ENCODE measurements at regions not wholly inside any gene's neighbourhood (a gene's known extent, or its start where the extent isn't known, plus 50 kb on each side); places are given as distances from the start of the nearest gene placed in this dataset.

DNA sequence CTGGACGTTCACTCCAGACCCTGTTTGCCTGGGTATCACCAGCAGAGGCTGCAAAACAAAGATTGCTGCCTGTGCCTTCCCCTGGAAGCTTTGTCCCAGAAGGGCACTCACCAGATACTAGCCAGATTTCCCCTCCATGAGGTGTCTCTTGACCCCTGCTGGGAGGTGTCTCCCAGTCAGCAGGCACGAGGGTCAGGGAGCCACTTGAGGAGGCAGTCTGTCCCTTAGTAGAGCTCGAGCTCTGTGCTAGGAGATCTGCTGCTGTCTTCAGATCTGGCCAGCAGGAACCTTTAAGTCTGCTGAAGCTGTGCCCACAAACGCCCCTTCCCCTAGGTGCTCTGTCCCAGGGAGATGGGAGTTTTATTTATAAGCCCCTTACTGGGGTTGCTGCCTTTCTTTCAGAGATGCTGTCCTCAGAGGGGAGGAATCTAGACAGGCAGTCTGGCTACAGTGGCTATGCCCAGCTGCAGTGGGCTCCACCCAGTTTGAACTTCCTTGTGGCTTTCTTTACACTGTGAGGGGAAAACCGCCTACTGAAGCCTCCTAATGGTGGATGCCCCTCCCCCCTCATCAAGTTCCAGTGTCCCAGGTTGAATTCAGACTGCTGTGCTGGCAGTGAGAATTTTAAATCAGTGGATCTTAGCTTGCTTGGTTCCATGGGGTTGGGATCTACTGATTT is 253.9 kb downstream of the SPATA31D1 start:
- Histone ChIP-seq H3K4me1 (no peaks in the 10 kb centered on the region), H3K27me3 (no peaks in the 10 kb centered on the region), H3K27ac (no peak overlapping the region), H3K36me3 (no peaks in the 10 kb centered on the region), H3K9me3 (peaks cover 4 to 6% of the 10 kb centered on the region in 2 donors), H3K4me3 (no peak overlapping the region)
- in situ Hi-C loops (cut with MboI; ENCODE audit: low pct_ligation_motif_present in 1 of 4, low pct_unique_long_range_greater_than_20kb in 1 of 4, low sequenced_read_pairs in 3 of 4) (no loop called here), intact Hi-C loops (cut with DNase I; ENCODE audit: low total_unique reads) (no loop called here)
- 76% methylated on average over 5 of the region's 5 CpGs; no CpG with 5 or more reads in 1 of the 2 donors for WGBS, 2 donors (ENCODE audit: low coverage in 1 of 2)
- DNase-seq = no peak
- TF ChIP-seq POLR2A (IDR thresholded peaks at IDR 0.05) (no peak), EP300 (IDR thresholded peaks at IDR 0.05; ENCODE audit: low read depth) (no peak)
- TF ChIP-seq, protein P1, sequence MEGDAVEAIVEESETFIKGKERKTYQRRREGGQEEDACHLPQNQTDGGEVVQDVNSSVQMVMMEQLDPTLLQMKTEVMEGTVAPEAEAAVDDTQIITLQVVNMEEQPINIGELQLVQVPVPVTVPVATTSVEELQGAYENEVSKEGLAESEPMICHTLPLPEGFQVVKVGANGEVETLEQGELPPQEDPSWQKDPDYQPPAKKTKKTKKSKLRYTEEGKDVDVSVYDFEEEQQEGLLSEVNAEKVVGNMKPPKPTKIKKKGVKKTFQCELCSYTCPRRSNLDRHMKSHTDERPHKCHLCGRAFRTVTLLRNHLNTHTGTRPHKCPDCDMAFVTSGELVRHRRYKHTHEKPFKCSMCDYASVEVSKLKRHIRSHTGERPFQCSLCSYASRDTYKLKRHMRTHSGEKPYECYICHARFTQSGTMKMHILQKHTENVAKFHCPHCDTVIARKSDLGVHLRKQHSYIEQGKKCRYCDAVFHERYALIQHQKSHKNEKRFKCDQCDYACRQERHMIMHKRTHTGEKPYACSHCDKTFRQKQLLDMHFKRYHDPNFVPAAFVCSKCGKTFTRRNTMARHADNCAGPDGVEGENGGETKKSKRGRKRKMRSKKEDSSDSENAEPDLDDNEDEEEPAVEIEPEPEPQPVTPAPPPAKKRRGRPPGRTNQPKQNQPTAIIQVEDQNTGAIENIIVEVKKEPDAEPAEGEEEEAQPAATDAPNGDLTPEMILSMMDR (IDR thresholded peaks at IDR 0.05) = no peak

DNA sequence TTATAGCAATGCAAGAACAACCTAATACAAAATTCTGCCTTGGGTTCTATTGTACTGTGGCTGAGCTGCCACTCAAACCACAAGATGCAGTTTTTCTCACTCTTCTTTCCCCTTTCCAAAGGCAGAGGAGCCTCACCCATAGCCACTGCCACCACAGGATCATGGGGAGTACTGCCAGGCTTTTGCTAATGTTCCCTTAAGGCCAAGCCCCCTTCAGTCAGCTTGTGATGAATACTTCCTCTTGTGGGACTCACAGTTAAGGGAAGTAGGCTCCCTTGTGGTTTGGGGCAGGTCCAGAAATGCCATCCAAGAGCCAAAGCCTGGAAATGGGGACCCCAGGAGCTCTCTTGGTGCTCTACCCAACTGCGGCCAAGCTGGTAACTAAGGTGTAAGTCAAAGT is 258.7 kb downstream of the SPATA31D1 start:
- intact Hi-C loops (cut with DNase I; ENCODE audit: low total_unique reads) (no loop called here), in situ Hi-C loops (cut with MboI; ENCODE audit: low pct_ligation_motif_present in 1 of 4, low pct_unique_long_range_greater_than_20kb in 1 of 4, low sequenced_read_pairs in 3 of 4) (no loop called here)
- no peak for TF ChIP-seq POLR2AphosphoS5 (IDR thresholded peaks at IDR 0.05)
- TF ChIP-seq, protein P1 (IDR thresholded peaks at IDR 0.05) = no peak
- no peak for TF ChIP-seq EP300 (IDR thresholded peaks at IDR 0.05; ENCODE audit: low read depth)
- TF ChIP-seq POLR2A (IDR thresholded peaks at IDR 0.05) = no peak
- H3K4me3 ChIP-seq = no peak overlapping the region
- no peaks in the 10 kb centered on the region for H3K36me3 ChIP-seq
- 93% methylated on average over 1 of the region's 1 CpG; no CpG with 5 or more reads in 1 of the 2 donors for WGBS, 2 donors (ENCODE audit: low coverage in 1 of 2)
- no peaks in the 10 kb centered on the region for H3K27me3 ChIP-seq
- DNase-seq = no peak
- H3K27ac ChIP-seq = no peak overlapping the region
- no peaks in the 10 kb centered on the region for H3K4me1 ChIP-seq
- H3K9me3 ChIP-seq = no peaks in the 10 kb centered on the region

DNA sequence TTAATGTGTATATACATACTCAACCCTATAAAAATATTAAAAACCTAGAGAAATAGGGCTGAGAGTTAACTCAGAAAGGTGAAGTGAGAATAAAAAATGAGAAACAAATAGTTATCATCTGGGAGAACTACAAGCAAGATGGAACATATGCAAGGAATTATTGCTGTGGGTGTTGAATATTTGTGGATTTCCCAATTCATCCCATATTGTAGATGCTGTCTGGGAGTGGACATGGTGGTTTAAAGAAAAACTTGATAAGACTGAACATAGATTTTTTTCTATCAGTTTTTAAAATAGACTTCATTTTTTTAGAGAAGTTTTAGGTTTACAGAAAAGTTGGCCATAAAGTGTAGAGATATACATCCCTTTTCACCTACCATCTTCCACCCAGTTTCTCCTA is 263.5 kb downstream of the SPATA31D1 start:
- Histone ChIP-seq H3K9me3 (no peaks in the 10 kb centered on the region), H3K4me1 (no peaks in the 10 kb centered on the region)

DNA sequence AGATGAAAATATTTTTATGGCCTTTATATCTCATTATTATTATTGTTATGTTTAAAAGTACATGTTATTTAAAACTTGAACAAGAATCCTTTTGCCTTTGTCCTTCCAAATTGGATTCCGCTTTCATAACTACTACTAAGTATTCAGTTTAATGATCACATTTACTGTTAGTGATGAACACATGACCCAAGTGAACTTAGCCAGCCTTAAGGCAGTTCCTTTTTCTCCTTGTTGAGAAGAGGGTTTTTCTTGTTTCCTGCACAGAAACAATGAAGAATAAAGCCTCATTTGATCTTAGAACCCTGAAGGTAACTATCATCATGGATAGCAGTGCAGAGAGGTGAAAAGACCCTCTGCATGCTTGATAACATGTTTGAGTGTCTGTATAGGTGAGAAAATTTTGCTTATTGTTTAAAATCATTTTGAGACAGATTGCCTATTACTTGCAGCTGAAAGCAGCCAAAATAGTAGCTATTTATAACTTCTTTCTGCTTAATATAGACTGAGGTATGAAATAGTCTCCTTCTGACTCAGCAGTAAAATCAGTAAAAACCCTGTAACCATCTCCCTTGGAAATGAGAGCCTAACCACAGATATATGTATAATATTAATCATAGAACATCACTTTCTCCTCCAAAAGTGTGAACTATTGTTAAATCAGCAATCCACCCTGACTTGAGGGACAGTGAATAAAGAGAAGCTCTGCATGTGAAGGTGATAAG is 266.2 kb downstream of the SPATA31D1 start:
- Histone ChIP-seq H3K4me3 (no peak overlapping the region), H3K4me1 (no peaks in the 10 kb centered on the region), H3K27me3 (no peaks in the 10 kb centered on the region), H3K36me3 (no peaks in the 10 kb centered on the region), H3K9me3 (no peaks in the 10 kb centered on the region), H3K27ac (no peak overlapping the region)
- 90 to 95% methylated on average over 1 of the region's 1 CpG for WGBS, 2 donors (ENCODE audit: low coverage in 1 of 2)
- DNase-seq = no peak
- intact Hi-C loops (cut with DNase I; ENCODE audit: low total_unique reads) (no loop called here), in situ Hi-C loops (cut with MboI; ENCODE audit: low pct_ligation_motif_present in 1 of 4, low pct_unique_long_range_greater_than_20kb in 1 of 4, low sequenced_read_pairs in 3 of 4) (no loop called here)
- TF ChIP-seq, protein P1 (IDR thresholded peaks at IDR 0.05) = no peak
- TF ChIP-seq POLR2A (IDR thresholded peaks at IDR 0.05) = no peak
- no peak for TF ChIP-seq POLR2AphosphoS5 (IDR thresholded peaks at IDR 0.05)
- TF ChIP-seq EP300 (IDR thresholded peaks at IDR 0.05; ENCODE audit: low read depth) = no peak

More for the DNA sequence above, 263.5 kb downstream of the SPATA31D1 start:
- Histone ChIP-seq H3K27me3 (no peaks in the 10 kb centered on the region), H3K4me3 (no peak overlapping the region), H3K36me3 (no peaks in the 10 kb centered on the region), H3K27ac (no peak overlapping the region)
- intact Hi-C loops (cut with DNase I; ENCODE audit: low total_unique reads) = no loop called here
- TF ChIP-seq, protein P1 (IDR thresholded peaks at IDR 0.05) = no peak
- TF ChIP-seq POLR2AphosphoS5 (IDR thresholded peaks at IDR 0.05) (no peak), POLR2A (IDR thresholded peaks at IDR 0.05) (no peak), EP300 (IDR thresholded peaks at IDR 0.05; ENCODE audit: low read depth) (no peak)
- in situ Hi-C loops (cut with MboI; ENCODE audit: low pct_ligation_motif_present in 1 of 4, low pct_unique_long_range_greater_than_20kb in 1 of 4, low sequenced_read_pairs in 3 of 4) = no loop called here
- DNase-seq = no peak

All from transverse colon (tissue), 4 donors.